GM21515 (cell line): ENCODE measurements at regions not wholly inside any gene's neighbourhood (a gene's known extent, or its start where the extent isn't known, plus 50 kb on each side); places are given as distances from the start of the nearest gene placed in this dataset.
"Not testable (repeated sequence)": the region's sequence is repeated elsewhere in the genome, so short reads cannot be mapped to it uniquely, and the experiment has no call there.

Experiments
- ATAC-seq: cut with Tn5 transposase; IDR thresholded peaks from one replicate; pipeline ENCODE4 v1.9.1; 2021; ENCODE audit not compliant: unreplicated experiment

GRCh38 chr1:58966917-58967740, 183.3 kb upstream of the JUN start:
- ATAC-seq: no peak

- peak; percentile 90 for ATAC-seq
Measured at GRCh38 chr1:58968360-58968952, 184.6 kb upstream of the JUN start.

GRCh38 chr1:58969176-58969575, 185.3 kb upstream of the JUN start:
- not testable (repeated sequence) for ATAC-seq

GRCh38 chr1:58971629-58972140, 187.8 kb upstream of the JUN start:
- ATAC-seq: no peak

GRCh38 chr1:58975888-58976287, 192.0 kb upstream of the JUN start:
- ATAC-seq: no peak

- no peak for ATAC-seq
Measured at GRCh38 chr1:58976294-58976693, 192.4 kb upstream of the JUN start.

GRCh38 chr1:58977598-58977997, 193.8 kb upstream of the JUN start:
- ATAC-seq: no peak

GRCh38 chr1:58978096-58978495, 194.2 kb upstream of the JUN start:
- ATAC-seq: no peak

- ATAC-seq: no peak
Measured at GRCh38 chr1:58979086-58979485, 195.2 kb upstream of the JUN start.

- no peak for ATAC-seq
Measured at GRCh38 chr1:58979677-58980076, 195.8 kb upstream of the JUN start.

GRCh38 chr1:58981392-58981791, 197.5 kb upstream of the JUN start:
- no peak for ATAC-seq

GRCh38 chr1:58982259-58982998, 198.6 kb upstream of the JUN start:
- no peak for ATAC-seq

- ATAC-seq: no peak
Measured at GRCh38 chr1:58983162-58983561, 199.3 kb upstream of the JUN start.

GRCh38 chr1:58983633-58984245, 199.9 kb upstream of the JUN start:
- no peak for ATAC-seq

GRCh38 chr1:58986996-58987767, 203.3 kb upstream of the JUN start:
- ATAC-seq: no peak

GRCh38 chr1:58988752-58989151, 204.9 kb upstream of the JUN start:
- ATAC-seq: no peak

- no peak for ATAC-seq
Measured at GRCh38 chr1:58989845-58990244, 206.0 kb upstream of the JUN start.

- ATAC-seq: no peak
Measured at GRCh38 chr1:58991305-58991704, 207.5 kb upstream of the JUN start.

- no peak for ATAC-seq
Measured at GRCh38 chr1:58992643-58993042, 208.8 kb upstream of the JUN start.

GRCh38 chr1:58993403-58993802, 209.6 kb upstream of the JUN start:
- ATAC-seq: no peak

GRCh38 chr1:58994664-58995063, 210.8 kb upstream of the JUN start:
- no peak for ATAC-seq
